C4-2B (cell line): ENCODE measurements at regions not wholly inside any gene's neighbourhood (a gene's known extent, or its start where the extent isn't known, plus 50 kb on each side); places are given as distances from the start of the nearest gene placed in this dataset.

ENCODE experiments used
- CTCF ChIP-seq: fragments of 450-650 bp; conservative IDR thresholded peaks from 2 replicates; pipeline ENCODE4 v1.5.1; 2017; ENCODE audit warnings: mild to moderate bottlenecking
- ZFX ChIP-seq: fragments of 450-650 bp; IDR thresholded peaks from 2 replicates; pipeline ENCODE4 v1.6.1; 2017

GRCh38 chr4:131316086-131316485 is 1833.0 kb upstream of the PCDH10 start:
- TF ChIP-seq CTCF (no peak), ZFX (no peak)
